ENCODE measurements at regions not wholly inside any gene's neighbourhood (a gene's known extent, or its start where the extent isn't known, plus 50 kb on each side); places are given as distances from the start of the nearest gene placed in this dataset.

DNA sequence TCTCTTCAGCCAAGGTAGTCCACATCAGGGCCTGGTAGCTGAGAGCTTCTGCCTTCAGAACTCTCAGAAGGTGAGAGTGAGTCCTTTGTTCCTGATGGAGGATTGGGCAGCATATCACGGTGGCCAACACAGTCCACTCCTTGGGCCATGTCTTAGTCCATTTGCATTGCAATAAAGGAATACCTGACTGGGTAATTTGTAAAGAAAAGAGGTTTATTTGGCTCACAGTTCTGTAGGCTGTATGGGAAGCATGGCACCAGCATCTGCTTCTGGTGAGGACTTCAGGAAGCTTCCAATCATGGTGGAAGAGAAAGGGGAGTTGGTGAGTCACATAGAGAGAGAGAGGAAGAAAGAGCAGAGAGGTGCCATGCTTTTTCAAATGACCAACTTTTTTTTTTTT lies 98.8 kb downstream of the ADCYAP1 start:
- Histone ChIP-seq H3K4me3 (no peak overlapping the region), H3K27ac (no peak overlapping the region)
- TF ChIP-seq, protein P1, sequence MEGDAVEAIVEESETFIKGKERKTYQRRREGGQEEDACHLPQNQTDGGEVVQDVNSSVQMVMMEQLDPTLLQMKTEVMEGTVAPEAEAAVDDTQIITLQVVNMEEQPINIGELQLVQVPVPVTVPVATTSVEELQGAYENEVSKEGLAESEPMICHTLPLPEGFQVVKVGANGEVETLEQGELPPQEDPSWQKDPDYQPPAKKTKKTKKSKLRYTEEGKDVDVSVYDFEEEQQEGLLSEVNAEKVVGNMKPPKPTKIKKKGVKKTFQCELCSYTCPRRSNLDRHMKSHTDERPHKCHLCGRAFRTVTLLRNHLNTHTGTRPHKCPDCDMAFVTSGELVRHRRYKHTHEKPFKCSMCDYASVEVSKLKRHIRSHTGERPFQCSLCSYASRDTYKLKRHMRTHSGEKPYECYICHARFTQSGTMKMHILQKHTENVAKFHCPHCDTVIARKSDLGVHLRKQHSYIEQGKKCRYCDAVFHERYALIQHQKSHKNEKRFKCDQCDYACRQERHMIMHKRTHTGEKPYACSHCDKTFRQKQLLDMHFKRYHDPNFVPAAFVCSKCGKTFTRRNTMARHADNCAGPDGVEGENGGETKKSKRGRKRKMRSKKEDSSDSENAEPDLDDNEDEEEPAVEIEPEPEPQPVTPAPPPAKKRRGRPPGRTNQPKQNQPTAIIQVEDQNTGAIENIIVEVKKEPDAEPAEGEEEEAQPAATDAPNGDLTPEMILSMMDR (IDR thresholded peaks at IDR 0.05): no peak
- no peak for DNase-seq (ENCODE audit: low spot score)

DNA sequence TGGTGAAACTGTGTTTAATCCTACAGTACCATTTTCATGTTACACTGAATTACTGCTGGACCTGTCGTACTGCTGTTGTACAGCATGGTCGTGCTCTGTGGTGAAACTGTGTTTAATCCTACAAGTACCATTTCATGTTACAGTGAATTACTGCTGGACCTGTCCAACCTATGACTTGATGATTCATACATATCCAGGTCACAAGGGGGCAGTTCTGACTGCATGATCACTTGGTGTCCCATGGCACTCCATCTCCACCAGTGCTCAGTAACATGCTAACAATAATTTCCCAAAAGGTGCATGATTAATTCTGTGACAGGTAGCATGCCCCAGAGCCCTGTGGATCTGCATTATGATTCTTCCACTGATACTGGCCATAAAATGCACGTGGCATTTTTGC lies 101.6 kb downstream of the ADCYAP1 start:
- Histone ChIP-seq H3K27ac (no peak overlapping the region), H3K4me3 (no peak overlapping the region)
- DNase-seq (ENCODE audit: low spot score): no peak
- TF ChIP-seq, protein P1 (IDR thresholded peaks at IDR 0.05): no peak

DNA sequence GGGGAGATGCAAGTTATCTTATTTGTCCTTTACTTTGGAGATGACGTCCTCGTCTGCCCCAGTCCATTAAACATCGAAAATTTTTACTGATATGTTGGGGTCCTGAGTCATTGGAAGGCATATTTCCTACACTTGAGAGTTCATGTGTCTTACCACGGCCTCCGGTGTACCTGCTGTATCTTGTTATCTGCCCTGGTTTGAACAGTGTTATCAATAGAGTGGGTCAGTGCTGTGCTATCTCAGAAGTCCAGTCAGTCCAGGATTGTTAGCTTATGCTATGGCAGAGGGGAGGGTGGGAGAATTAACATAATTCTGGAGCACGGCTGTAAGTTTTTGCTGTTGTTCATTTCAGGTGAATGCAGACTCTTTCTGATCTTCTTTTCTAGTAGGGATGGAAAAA lies 102.3 kb downstream of the ADCYAP1 start:
- TF ChIP-seq, protein P1 (IDR thresholded peaks at IDR 0.05): no peak
- no peak overlapping the region for H3K4me3 ChIP-seq
- no peak overlapping the region for H3K27ac ChIP-seq
- DNase-seq (ENCODE audit: low spot score): no peak

DNA sequence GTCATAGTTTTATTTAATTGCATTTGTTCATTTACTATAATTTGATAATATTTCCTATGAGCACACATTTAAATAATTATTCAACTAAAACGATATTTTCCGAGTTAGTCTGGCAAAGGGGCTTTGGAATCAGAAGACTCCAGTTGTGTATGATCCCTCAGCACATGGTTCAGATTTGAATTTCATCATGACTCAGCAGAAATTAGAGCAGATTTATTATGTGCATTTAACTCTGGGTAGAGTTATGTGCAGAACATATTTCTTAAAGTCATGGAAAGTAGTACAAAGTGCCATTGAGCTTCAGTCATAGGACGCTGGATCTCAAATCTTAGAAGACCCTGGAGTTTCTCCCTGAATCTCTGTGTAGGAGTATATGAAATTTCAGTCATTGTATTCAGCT lies 106.7 kb downstream of the ADCYAP1 start:
- DNase-seq (ENCODE audit: low spot score): no peak
- no peak overlapping the region for H3K27ac ChIP-seq
- no peak overlapping the region for H3K4me3 ChIP-seq
- TF ChIP-seq, protein P1 (IDR thresholded peaks at IDR 0.05): no peak

DNA sequence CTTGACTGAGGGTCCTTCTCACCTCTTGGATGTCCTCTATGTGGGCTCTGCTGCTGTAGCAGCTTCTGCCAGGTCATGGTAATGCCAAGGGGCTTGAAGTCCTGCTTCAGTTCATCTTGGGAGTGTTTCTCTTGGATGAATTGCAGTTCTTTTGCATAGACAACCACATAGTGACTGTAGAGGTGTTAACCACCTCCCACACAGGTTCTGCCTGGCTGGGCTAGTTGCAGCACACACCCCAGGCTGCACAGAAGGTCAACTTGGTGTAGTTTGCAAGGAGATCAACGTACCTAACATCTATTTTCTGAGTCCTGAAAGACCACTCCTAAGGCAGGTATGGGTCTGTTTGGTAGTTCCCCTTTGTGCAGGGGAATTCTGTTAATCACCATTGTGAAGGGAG lies 108.1 kb downstream of the ADCYAP1 start:
- TF ChIP-seq, protein P1 (IDR thresholded peaks at IDR 0.05): no peak
- no peak for DNase-seq (ENCODE audit: low spot score)
- Histone ChIP-seq H3K4me3 (no peak overlapping the region), H3K27ac (no peak overlapping the region)

DNA sequence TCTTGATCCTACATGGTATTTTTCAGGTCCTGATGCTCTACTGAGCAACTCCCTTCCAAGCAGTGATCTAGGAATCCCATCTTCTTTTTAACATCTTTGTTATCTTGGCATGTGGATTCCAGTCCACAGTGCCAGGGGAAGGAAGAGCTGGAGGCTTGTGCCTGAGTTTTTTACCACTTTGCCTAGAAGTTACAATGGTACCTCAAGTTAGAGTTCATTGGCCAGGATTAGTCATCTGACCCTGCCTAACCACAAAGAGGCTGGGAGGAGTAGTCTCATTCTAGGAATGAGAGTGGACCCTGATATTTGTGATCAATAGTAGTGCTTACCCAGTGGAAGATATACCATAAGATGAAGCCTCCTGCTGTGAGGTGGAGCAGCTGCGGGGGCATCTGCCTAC lies 109.3 kb downstream of the ADCYAP1 start:
- no peak overlapping the region for H3K27ac ChIP-seq
- TF ChIP-seq, protein P1 (IDR thresholded peaks at IDR 0.05): no peak
- no peak overlapping the region for H3K4me3 ChIP-seq
- DNase-seq (ENCODE audit: low spot score): no peak

DNA sequence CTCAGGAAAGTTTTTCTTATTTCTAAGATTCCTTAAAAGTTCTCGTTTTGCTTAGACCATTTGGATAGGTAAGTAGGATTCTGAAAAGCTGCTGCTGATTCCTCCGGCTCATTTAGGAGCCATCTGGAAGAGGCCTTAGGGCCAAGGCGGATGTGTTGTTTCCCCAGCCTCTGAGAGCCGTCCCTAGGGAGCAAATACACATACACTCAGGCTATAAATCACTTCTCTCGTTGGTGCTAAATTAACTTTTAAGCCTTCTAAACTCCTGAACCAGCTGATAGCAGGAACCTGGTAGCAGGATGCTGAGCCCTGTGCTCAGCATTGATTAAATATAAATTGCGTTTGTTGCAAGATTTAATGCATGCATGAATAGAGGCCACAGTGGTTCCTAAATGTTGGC lies 109.8 kb downstream of the ADCYAP1 start:
- no peak for DNase-seq (ENCODE audit: low spot score)
- TF ChIP-seq, protein P1 (IDR thresholded peaks at IDR 0.05): no peak
- Histone ChIP-seq H3K4me3 (no peak overlapping the region), H3K27ac (no peak overlapping the region)
